DMS153 (cell line): ENCODE measurements at regions not wholly inside any gene's neighbourhood (a gene's known extent, or its start where the extent isn't known, plus 50 kb on each side); places are given as distances from the start of the nearest gene placed in this dataset.
A peak's percentile ranks its signal among the peaks of the same experiment; 100 is the strongest.

Experiments used
- DNase-seq: peaks from one replicate; lab custom pipeline; 2025; lab: John Stamatoyannopoulos, UW

GRCh38 chr4:135316266-135316779 is 1114.7 kb upstream of the PABPC4L start:
- no peak for DNase-seq

DNA sequence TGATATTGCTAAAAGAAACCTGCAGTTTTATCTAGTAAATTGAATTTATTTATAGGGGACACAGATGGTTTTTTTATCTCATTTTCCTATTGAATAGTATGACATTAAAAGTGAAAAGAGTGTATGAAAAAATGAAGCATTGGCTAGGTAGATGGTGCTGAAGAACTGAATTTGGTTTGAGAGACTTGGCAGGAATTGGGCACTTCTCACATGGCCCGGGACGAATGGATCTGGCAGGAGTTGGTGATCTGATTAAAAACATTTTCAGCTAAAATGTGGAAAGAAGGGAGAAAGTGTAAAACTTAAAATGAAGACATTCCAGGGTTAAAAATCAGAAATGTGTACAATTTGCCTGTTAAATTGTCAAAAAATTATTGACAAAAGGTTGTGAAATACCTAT is 1088.5 kb upstream of the PABPC4L start:
- no peak for DNase-seq

- DNase-seq, result no peak
Measured at GRCh38 chr4:135283934-135284333, 1082.3 kb upstream of the PABPC4L start.

GRCh38 chr4:135282676-135283075 is 1081.1 kb upstream of the PABPC4L start:
- no peak for DNase-seq

DNA sequence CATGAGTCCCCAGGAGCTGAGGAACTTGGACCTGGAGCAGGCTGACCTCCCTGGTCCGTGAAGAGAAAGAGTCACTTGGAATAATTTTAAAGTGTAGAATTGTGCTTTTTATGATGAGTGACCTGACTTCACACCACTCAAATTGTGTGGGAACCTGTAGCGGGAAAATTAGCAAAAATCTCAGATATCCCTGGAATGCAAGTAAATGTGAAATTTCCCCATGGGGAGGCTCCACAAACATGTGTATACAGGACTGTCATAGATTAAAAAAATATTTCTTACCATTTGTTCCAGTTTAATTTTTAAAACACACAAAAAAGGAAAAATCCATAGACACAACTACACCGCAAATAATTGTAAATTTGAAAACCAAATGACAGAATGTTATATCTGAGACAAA is 1079.6 kb upstream of the PABPC4L start:
- no peak for DNase-seq

GRCh38 chr4:135277980-135278315 is 1076.4 kb upstream of the PABPC4L start:
- no peak for DNase-seq

GRCh38 chr4:135277068-135277979 is 1075.7 kb upstream of the PABPC4L start:
- DNase-seq, result no peak

DNA sequence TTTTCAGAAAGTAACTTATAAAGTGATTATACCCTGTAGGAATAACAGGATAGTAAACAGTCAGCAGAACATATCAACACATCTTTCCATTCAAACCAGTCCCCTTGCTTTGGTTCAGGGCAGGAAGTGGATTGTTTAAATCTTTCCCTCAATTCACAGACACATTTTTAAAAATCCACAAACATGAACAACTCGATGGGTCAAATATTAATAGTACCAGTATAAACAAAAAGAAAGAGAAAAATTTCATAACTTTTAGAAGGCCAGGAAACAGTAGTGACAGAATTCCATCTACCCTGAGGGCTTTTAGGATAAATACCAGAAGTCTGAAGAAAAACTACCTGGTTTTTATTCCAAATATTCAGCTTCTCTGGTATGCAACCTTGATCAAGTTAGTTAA is 1072.8 kb upstream of the PABPC4L start:
- no peak for DNase-seq

GRCh38 chr4:135269125-135269890 is 1067.7 kb upstream of the PABPC4L start:
- DNase-seq, result no peak

- DNase-seq, result no peak
Measured at GRCh38 chr4:135268369-135268768, 1066.8 kb upstream of the PABPC4L start.

- DNase-seq, result no peak
Measured at GRCh38 chr4:135267148-135267865, 1065.7 kb upstream of the PABPC4L start.

- no peak for DNase-seq
Measured at GRCh38 chr4:135256111-135256510, 1054.5 kb upstream of the PABPC4L start.

DNA sequence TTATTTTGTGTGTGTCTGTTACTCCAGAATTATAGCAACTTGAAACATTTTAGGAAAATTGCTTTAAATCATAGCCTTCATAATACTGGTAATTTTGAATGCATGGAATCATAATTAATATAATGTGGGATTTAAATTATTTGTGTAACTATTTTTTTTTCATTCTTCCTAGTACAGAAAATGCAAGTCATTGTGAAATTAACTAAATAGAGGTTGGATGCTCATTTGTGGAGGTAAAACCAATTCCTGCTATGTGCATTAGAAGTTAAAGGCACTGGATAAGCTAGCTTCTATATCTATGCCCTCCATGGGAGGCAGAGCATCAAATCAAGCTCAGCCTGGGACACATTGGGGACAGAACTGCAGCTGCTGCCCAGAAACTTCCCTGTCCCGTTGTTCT is 1048.5 kb upstream of the PABPC4L start:
- DNase-seq, result no peak

DNA sequence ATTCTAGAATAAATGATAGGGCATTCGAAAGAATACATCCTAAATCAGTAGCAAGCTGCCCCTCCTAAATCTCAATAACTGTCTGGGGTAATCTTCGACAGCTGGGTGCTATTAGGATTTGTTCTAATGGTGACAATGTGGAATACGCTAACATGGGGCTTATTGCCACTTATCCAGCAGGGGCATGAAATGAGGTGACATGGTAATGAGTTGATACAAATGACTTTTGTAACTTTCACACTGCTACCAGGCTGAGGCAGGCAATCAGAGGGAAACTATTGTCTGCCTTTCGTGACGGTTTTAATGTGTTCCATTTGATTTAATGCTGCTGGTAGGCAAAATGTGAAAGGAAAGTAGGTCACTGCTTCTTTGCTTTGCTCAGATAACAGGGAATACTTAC is 1047.4 kb upstream of the PABPC4L start:
- peak; percentile 31 for DNase-seq

- no peak for DNase-seq
Measured at GRCh38 chr4:135244696-135245095, 1043.1 kb upstream of the PABPC4L start.

- no peak for DNase-seq
Measured at GRCh38 chr4:135244056-135244455, 1042.5 kb upstream of the PABPC4L start.

GRCh38 chr4:135240796-135241195 is 1039.2 kb upstream of the PABPC4L start:
- no peak for DNase-seq

GRCh38 chr4:135239964-135240363 is 1038.4 kb upstream of the PABPC4L start:
- DNase-seq, result no peak

GRCh38 chr4:135238940-135239339 is 1037.4 kb upstream of the PABPC4L start:
- no peak for DNase-seq

DNA sequence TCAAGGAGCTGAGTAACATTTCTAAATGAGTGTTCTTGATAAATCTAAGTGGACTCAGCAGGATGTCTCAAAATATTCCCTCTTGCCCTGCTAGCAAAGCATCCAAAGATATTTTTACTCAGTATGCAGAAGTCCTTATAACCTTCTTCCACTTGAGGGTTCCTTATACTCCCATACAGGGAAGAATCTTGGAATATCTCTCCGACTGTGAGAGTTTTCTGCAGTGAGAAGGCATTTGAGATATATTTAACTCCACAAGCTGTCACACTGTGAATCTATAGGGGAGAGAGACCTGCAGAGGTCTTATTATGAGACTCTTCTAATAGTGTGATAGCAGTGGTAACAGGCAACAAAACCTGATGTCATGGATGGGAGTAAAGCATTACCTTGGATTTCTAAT is 1034.5 kb upstream of the PABPC4L start:
- no peak for DNase-seq

GRCh38 chr4:135227842-135228241 is 1026.3 kb upstream of the PABPC4L start:
- no peak for DNase-seq

- DNase-seq, result no peak
Measured at GRCh38 chr4:135225551-135225950, 1024.0 kb upstream of the PABPC4L start.
